PC-3 (cell line): ENCODE measurements at regions not wholly inside any gene's neighbourhood (a gene's known extent, or its start where the extent isn't known, plus 50 kb on each side); places are given as distances from the start of the nearest gene placed in this dataset.

Source experiments
- ATAC-seq: fragments of 200-7000 bp; cut with Tn5 transposase; 2 replicates; pipeline ENCODE4 v1.9.1; 2020; ENCODE audit warnings: mild to moderate bottlenecking, moderate library complexity
- BruUV-seq: library from RNA; stranded (reverse); fragments of 400-500 nt; replicated peaks from 2 replicates; lab custom pipeline; 2021; lab: Mats Ljungman, UMichigan
- CTCF ChIA-PET: fragments of 300-600 bp; sonication (Branson Sonifier 250); formaldehyde crosslinking; loops from one replicate; lab custom pipeline; 2022; ENCODE audit warnings: antibody characterized with exemption; lab: Charles Lee
- POLR2A ChIA-PET: fragments of 300-600 bp; sonication (Branson Sonifier 250); formaldehyde crosslinking; loops from one replicate; lab custom pipeline; 2022; ENCODE audit warnings: antibody characterized with exemption; ENCODE audit not compliant: unreplicated experiment; lab: Charles Lee
- DNase-seq: peaks from one replicate; pipeline ENCODE4 v3.0.0-alpha.2; 2015
- H2AFZ ChIP-seq: fragments of 300-600 bp; sonication (generic); 2 replicates; pipeline ENCODE4 v1.6.0; 2016; ENCODE audit warnings: antibody characterized with exemption, low read length
- H3F3A ChIP-seq: fragments of 300-600 bp; sonication (generic); one replicate; pipeline ENCODE4 v1.6.0; 2017; ENCODE audit warnings: antibody characterized with exemption, low read length, control low read depth, mild to moderate bottlenecking; ENCODE audit not compliant: unreplicated experiment
- H3K27ac ChIP-seq: fragments of 300-600 bp; sonication (generic); 2 replicates; pipeline ENCODE4 v1.5.1; 2016; ENCODE audit warnings: mild to moderate bottlenecking, low read length
- H3K27me3 ChIP-seq: fragments of 300-600 bp; sonication (generic); 2 replicates; pipeline ENCODE4 v1.6.1; 2016; ENCODE audit warnings: low read length, mixed read lengths
- H3K36me3 ChIP-seq: fragments of 300-600 bp; sonication (generic); 2 replicates; pipeline ENCODE4 v1.6.1; 2016; ENCODE audit warnings: low read depth, mixed run types, low read length, mixed read lengths
- H3K4me1 ChIP-seq: fragments of 300-600 bp; sonication (generic); 2 replicates; pipeline ENCODE4 v1.5.1; 2016; ENCODE audit warnings: low read length; ENCODE audit not compliant: insufficient read depth
- H3K4me2 ChIP-seq: fragments of 300-600 bp; sonication (generic); 2 replicates; pipeline ENCODE4 v1.6.0; 2016; ENCODE audit warnings: low read length
- H3K4me3 ChIP-seq: fragments of 300-600 bp; sonication (generic); 2 replicates; pipeline ENCODE4 v1.5.1; 2016; ENCODE audit warnings: mild to moderate bottlenecking, low read length, mixed read lengths
- H3K79me2 ChIP-seq: fragments of 300-600 bp; sonication (generic); 2 replicates; pipeline ENCODE4 v1.6.1; 2017; ENCODE audit warnings: low read length, mixed read lengths
- H3K9ac ChIP-seq: fragments of 300-600 bp; sonication (generic); 2 replicates; pipeline ENCODE4 v1.6.0; 2016; ENCODE audit warnings: mild to moderate bottlenecking, low read length
- H3K9me2 ChIP-seq: fragments of 300-600 bp; sonication (generic); replicated peaks from 2 replicates; pipeline ENCODE4 v1.6.1; 2016; ENCODE audit warnings: mixed run types, low read length, mixed read lengths
- H3K9me3 ChIP-seq: fragments of 300-600 bp; sonication (generic); 2 replicates; pipeline ENCODE4 v1.6.1; 2016; ENCODE audit warnings: low read length, mixed read lengths
- H4K20me1 ChIP-seq: fragments of 300-600 bp; sonication (generic); 2 replicates; pipeline ENCODE4 v1.6.1; 2016; ENCODE audit warnings: low read length, mixed read lengths
- EZH2 ChIP-seq: fragments of 300-600 bp; sonication (generic); IDR thresholded peaks from one replicate; pipeline ENCODE4 v1.6.1; 2017; ENCODE audit warnings: antibody characterized with exemption, mild to moderate bottlenecking, low read length; ENCODE audit not compliant: unreplicated experiment
- EZH2phosphoT487 ChIP-seq: fragments of 300-600 bp; sonication (generic); IDR thresholded peaks from 2 replicates; pipeline ENCODE4 v1.6.1; 2018; ENCODE audit warnings: mild to moderate bottlenecking, antibody characterized with exemption, low read length, borderline replicate concordance
- intact Hi-C: fragments of 100-400 bp; cut with micrococcal nuclease; formaldehyde crosslinking; loops from 2 replicates; pipeline ENCODE4 v1.9.0; 2023
- TF ChIP-seq, protein P1 (sequence below): fragments of 300-600 bp; sonication (generic); conservative IDR thresholded peaks from 2 replicates; pipeline ENCODE4 v1.5.1; 2017; ENCODE audit warnings: antibody characterized with exemption, low read depth, mild to moderate bottlenecking, low read length

DNA sequence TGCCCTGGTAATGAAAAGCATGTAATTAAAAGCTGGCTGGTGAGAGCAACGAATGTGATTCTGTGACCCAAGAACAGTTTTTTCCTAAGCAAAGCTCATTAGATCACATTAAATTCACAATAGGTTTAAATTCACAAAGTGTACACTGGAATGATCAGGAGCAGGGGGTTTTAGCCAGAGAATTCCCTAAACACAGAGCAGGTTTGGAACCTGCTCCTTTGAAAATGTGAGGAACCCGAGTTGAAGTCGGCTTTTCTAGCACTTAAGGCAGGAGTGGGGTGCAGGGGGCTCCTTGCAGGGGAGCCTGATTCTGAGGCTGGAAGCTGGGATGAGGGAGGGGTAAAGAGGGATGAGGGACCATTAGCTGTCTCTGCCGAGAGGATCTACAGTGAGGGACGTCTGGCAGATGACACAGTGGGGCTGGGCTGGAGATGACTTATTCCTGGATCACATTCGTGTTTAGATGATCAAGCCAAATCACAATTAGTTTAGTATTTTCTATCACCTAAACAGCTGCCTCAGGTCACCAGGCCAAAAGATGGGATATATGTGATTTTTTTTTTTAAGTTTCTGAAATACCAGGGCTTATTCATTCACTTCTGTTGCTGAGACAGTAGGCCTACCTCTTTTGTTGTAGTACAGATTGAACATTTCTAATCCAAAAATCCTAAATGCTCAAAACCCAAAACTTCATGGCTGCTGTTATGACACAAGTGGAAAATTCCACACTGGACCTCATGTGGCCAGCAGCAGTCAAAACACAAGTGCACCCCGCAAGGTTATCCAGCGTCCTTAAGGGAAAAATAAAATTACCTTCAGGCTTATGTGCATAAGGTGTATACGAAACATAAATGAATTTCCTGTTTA is 93.1 kb upstream of the HIVEP1 start:
- no TSS peak for BruUV-seq
- Histone ChIP-seq H3F3A (no peaks in the 10 kb centered on the region), H3K9ac (no peak overlapping the region), H4K20me1 (no peaks in the 10 kb centered on the region), H3K4me3 (no peak overlapping the region), H3K9me2 (no peaks in the 10 kb centered on the region), H3K4me2 (no peak overlapping the region), H2AFZ (no peak overlapping the region), H3K79me2 (no peaks in the 10 kb centered on the region), H3K4me1 (peaks cover 23% of the 10 kb centered on the region), H3K9me3 (no peaks in the 10 kb centered on the region), H3K27me3 (no peaks in the 10 kb centered on the region), H3K36me3 (no peaks in the 10 kb centered on the region), H3K27ac (no peak overlapping the region)
- intact Hi-C loops: no loop called here
- CTCF ChIA-PET: no interaction called here
- DNase-seq (no peak), ATAC-seq (no peak)
- POLR2A ChIA-PET: interaction anchor here (0.7 kb wide), 1 partner anchor 93 kb away, joined by 3 read pairs; no protein-coding TSS in a partner anchor
- TF ChIP-seq, protein P1, sequence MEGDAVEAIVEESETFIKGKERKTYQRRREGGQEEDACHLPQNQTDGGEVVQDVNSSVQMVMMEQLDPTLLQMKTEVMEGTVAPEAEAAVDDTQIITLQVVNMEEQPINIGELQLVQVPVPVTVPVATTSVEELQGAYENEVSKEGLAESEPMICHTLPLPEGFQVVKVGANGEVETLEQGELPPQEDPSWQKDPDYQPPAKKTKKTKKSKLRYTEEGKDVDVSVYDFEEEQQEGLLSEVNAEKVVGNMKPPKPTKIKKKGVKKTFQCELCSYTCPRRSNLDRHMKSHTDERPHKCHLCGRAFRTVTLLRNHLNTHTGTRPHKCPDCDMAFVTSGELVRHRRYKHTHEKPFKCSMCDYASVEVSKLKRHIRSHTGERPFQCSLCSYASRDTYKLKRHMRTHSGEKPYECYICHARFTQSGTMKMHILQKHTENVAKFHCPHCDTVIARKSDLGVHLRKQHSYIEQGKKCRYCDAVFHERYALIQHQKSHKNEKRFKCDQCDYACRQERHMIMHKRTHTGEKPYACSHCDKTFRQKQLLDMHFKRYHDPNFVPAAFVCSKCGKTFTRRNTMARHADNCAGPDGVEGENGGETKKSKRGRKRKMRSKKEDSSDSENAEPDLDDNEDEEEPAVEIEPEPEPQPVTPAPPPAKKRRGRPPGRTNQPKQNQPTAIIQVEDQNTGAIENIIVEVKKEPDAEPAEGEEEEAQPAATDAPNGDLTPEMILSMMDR: no peak
- TF ChIP-seq EZH2: no peak
- TF ChIP-seq EZH2phosphoT487: no peak

DNA sequence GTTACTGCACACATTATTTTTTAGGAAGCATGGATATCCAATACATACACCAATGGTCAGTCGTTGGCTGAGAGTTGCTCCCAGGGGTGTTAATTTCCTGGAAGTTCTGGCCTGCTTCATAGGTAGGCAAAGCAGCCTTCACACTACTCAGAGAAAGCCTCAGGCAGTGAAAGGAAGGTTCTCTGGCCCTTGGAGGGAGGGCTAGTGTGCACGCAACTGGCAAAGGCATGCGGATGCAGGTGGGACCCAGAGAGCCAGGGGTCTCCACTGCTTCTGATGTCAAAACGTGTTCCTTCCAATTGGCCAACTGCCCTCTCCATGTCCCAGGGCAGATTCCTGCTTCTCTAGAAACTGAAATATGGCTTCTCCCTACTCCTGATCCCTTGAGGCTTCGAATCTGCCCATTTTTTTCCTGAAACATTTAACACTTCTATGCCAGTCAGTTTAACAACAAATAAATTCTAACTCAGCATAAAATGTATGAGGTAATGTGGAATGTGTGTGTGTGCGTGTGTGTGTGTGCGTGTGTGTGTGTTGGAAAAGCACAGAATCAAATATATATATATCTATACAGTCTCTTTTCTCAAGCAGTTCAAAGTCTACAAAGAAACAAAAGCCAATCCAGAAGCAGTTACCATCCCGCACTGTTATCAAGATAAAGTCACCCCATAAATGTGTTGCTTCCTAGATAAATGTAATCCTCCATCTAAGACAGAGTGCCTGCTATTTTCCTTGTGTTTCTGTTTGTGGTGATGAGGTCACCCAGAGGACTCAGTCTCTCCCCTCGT is 94.0 kb upstream of the HIVEP1 start:
- ATAC-seq (no peak), DNase-seq (no peak)
- Histone ChIP-seq H2AFZ (no peak overlapping the region), H4K20me1 (no peaks in the 10 kb centered on the region), H3K36me3 (no peaks in the 10 kb centered on the region), H3K4me2 (no peak overlapping the region), H3F3A (no peaks in the 10 kb centered on the region), H3K4me3 (no peak overlapping the region), H3K27me3 (no peaks in the 10 kb centered on the region), H3K9me2 (no peaks in the 10 kb centered on the region), H3K9me3 (no peaks in the 10 kb centered on the region), H3K9ac (no peak overlapping the region), H3K79me2 (no peaks in the 10 kb centered on the region), H3K4me1 (peaks cover 15% of the 10 kb centered on the region), H3K27ac (no peak overlapping the region)
- TF ChIP-seq EZH2phosphoT487: no peak
- TF ChIP-seq EZH2: no peak
- TF ChIP-seq, protein P1: no peak
- ChIA-PET CTCF (no interaction called here), POLR2A (no interaction called here)
- no TSS peak for BruUV-seq
- intact Hi-C loops: no loop called here
